HG03354 (cell line): ENCODE measurements at regions not wholly inside any gene's neighbourhood (a gene's known extent, or its start where the extent isn't known, plus 50 kb on each side); places are given as distances from the start of the nearest gene placed in this dataset.
"Not testable (repeated sequence)": the region's sequence is repeated elsewhere in the genome, so short reads cannot be mapped to it uniquely, and the experiment has no call there.

Experiments
- ATAC-seq: cut with Tn5 transposase; IDR thresholded peaks from one replicate; pipeline ENCODE4 v1.9.1; 2021; ENCODE audit warnings: mild to moderate bottlenecking; ENCODE audit not compliant: unreplicated experiment, poor library complexity, severe bottlenecking

DNA sequence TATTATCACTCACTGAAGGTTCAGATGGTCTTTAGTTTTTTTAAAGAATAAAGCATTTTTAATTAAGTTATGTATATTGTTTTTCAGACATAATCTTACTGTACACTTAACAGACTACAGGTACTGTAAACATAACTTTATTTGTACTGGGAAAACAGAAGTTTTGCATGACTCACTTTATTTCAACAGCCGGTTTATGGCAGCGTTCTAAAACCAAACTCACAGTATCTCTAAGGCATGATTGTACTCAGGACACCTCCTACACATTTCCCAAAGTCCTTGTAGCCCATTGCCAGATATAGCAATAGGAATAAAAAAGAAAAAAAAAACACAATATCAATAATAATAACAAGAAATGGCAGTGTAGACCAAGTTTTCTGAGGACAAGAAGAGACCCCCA lies 1341.4 kb downstream of the FSCB start:
- no peak for ATAC-seq

DNA sequence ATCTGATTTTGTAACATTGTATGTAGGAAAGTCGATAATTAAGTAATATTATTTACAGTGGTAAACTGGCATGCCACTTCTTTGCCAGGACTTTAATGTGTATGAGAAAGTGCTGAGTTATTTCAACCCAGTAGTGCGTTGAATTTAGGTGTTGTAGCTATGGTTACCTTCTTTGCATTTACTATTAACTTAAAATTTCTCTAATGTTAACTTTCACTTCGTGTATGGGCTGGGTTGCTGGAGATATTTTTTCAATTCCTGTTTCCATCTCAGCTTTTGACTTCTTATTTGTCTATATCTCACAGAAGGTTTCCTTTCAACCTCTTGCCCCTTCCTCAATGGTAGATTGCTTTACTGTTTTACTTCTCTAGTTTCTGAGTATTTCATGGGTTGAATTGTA lies 1345.6 kb downstream of the FSCB start:
- ATAC-seq = no peak

- ATAC-seq = no peak
These were observed 1349.4 kb downstream of the FSCB start for GRCh38 chr14:43157661-43158060.

GRCh38 chr14:43155924-43156323 lies 1351.2 kb downstream of the FSCB start:
- ATAC-seq = no peak

GRCh38 chr14:43155258-43155657 lies 1351.8 kb downstream of the FSCB start:
- ATAC-seq = no peak

GRCh38 chr14:43147485-43147884 lies 1359.6 kb downstream of the FSCB start:
- no peak for ATAC-seq

DNA sequence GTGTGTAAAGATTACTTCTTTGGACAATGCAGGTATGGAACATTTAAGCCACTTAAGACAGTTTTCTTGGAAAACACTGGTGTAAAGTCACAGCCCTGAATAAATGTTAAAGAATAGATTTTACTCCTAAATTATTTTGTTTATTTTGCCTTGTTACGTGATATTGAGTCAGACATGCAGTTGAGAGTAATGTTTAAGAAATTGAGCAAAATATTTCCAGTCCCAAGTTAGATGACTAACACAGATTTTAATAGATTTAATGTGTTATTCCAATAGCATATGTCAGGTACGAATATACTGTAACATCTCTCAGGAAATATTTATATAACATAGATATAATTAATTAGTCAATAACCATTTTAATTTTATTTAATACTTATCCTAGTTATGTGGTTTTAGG lies 1361.7 kb downstream of the FSCB start:
- no peak for ATAC-seq

- no peak for ATAC-seq
These were observed 1364.0 kb downstream of the FSCB start for GRCh38 chr14:43143106-43143505.

- ATAC-seq = no peak
These were observed 1365.4 kb downstream of the FSCB start for GRCh38 chr14:43141636-43142191.

DNA sequence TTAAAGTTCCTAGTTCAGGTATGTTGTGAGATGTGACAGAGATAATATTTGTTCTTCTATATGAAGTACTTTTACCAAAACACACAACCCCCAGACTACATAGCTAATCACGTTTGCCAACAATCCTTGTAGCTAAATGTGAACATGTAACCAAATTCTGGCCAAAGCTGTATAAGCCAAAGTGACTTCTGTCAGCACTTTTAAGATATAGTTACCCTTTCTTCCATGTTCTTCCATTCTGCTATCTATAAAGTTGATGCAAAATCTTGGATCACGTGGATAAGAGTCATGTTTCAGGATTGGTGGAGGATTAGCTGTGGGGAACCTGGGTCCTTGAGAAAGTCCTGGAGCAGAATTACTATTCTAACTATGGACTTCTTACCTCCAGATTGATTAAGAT lies 1366.6 kb downstream of the FSCB start:
- no peak for ATAC-seq

DNA sequence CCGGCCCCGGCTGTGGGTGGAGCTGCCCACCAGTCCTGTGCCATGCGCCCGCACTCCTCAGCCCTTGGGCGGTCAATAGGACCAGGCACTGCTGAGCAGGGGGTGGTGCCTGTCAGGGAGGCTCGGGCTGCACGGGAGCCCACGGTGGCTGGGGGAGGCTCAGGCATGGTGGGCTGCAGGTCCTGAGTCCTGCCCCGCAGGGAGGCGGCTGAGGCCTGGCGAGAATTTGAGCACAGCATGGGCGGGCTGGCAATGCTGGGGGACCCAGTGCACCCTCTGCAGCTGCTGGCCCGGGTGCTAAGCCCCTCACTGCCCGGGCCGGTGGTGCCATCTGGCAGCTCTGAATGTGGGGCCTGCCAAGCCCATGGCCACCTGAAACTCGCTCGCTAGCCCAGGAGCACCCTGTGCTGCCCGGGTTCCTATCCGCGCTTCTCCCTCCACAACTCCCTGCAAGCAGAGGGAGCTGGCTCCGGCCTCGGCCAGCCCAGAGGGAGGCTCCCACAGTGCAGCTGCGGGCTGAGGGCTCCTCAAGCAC lies 1371.1 kb downstream of the FSCB start:
- no peak for ATAC-seq

DNA sequence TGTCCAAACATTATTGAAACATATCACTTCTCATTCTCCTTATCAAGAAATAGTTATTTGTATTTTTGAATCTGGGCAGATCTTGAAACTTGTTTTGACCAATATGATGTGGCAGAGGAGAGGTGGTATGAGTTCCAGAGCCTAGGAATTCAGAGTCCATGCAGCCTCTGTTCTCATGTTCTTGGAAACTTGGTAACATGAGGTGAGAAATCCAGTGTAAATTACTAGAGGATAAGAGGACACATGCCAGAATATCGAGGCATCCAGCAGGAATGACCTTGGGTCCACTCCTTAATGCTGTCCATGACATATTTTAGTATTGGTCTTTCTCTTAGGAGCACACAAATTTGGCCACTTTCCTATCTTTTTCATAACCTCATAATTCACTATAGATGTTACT lies 1374.6 kb downstream of the FSCB start:
- ATAC-seq = no peak

DNA sequence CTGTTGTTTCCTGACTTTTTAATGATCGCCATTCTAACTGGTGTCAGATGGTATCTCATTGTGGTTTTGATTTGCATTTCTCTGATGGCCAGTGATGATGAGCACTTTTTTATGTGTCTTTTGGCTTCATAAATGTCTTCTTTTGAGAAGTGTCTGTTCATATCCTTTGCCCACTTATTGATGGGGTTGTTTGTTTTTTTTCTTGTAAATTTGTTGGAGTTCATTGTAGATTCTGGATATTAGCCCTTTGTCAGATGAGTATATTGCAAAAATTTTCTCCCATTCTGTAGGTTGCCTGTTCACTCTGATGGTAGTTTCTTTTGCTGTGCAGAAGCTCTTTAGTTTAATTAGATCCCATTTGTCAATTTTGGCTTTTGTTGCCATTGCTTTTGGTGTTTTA lies 1378.7 kb downstream of the FSCB start:
- ATAC-seq = not testable (repeated sequence)

DNA sequence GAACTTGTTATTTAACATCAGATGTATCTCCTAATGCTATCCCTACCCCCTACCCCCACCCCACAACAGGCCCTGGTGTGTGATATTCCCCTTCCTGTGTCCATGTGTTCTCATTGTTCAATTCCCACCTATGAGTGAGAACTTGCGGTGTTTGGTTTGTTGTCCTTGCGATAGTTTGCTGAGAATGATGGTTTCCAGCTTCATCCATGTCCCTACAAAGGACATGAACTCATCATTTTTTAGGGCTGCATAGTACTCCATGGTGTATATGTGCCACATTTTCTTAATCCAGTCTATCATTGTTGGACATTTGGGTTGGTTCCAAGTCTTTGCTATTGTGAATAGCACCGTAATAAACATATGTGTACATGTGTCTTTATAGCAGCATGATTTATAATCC lies 1379.2 kb downstream of the FSCB start:
- not testable (repeated sequence) for ATAC-seq

DNA sequence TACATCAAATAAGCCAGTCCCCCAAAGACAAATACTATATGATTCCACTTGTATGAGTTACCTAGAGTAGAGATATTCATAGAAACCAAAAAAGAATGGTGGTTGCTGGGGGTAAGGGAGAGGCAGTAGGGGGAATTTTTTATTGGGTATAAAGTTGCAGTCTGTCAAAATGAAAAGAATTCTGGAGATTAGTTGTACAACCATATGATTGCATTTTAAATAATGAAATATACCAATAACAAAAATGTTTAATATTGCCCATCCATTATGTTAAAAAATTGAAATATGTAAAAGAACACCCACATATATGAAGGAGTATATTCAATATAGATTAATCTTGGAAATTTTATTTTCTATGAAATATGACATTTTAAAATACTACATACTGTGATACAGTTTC lies 1383.5 kb downstream of the FSCB start:
- ATAC-seq = no peak

- ATAC-seq = no peak
These were observed 1387.4 kb downstream of the FSCB start for GRCh38 chr14:43119672-43120071.

DNA sequence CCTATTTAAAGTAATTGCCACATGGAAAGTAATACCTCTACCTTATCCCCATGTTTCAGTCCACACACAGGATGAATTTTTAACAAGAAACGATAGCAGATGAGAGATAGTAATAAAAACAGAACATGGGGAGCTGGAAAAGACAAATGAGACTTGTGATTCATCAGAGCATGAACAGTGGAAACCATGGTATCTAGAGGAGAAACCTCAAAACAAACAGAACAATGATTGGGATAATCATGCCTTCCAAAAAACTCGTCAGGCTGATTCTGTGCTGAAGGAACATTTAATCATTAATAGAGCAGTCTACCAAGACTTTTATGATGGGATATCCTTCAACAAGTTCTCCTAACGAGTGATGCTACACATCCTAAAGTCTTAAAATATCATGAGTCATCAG lies 1390.7 kb downstream of the FSCB start:
- no peak for ATAC-seq

DNA sequence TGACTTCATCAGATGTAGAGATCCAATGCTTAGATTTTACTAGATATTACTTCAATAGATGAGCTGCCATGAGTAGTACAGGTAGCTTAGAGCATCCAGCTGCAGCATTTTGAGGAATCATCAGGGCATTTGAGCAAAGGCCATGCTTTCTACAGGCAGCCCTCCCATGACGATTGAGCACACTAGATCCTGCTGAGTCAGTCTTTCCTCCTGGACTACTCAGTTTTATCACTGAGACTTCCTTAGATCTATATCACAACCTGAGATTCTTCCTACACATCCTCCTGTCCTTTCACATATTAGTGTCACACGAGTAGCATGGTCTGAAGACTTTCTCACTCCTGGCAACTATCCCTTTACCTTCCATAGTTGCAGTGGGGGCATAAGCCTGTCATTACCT lies 1401.8 kb downstream of the FSCB start:
- ATAC-seq = no peak

DNA sequence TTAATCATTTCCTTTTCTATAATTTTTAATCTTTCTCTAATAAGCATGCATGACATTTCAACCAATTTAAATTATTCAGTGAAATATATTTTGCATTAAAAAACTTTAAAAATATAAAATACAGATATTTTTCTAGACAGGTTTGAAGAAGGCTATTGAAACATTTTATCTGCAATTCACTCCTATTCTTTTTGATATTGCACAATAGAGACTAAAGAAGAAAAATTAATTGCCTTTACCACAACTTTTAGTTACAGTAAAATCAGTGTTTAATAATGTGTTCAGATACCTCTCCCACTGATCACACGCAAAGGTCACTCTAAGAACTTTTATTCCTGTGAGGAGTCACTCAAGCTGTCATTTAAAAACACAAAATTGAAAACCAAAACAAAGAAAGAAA lies 1416.7 kb downstream of the FSCB start:
- no peak for ATAC-seq

- no peak for ATAC-seq
These were observed 1419.4 kb downstream of the FSCB start for GRCh38 chr14:43087666-43088065.

- ATAC-seq = no peak
These were observed 1421.3 kb downstream of the FSCB start for GRCh38 chr14:43085819-43086218.

DNA sequence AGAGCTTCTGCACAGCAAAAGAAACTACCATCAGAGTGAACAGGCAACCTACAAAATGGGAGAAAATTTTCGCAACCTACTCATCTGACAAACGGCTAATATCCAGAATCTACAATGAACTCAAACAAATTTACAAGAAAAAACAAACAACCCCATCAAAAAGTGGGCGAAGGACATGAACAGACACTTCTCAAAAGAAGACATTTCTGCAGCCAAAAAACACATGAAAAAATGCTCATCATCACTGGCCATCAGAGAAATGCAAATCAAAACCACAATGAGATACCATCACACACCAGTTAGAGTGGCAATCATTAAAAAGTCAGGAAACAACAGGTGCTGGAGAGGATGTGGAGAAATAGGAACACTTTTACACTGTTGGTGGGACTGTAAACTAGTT lies 1439.7 kb downstream of the FSCB start:
- ATAC-seq = not testable (repeated sequence)
